Kasumi-1 (cell line): ENCODE measurements at regions not wholly inside any gene's neighbourhood (a gene's known extent, or its start where the extent isn't known, plus 50 kb on each side); places are given as distances from the start of the nearest gene placed in this dataset.
"Not testable (repeated sequence)": the region's sequence is repeated elsewhere in the genome, so short reads cannot be mapped to it uniquely, and the experiment has no call there.

Experiments
- DNase-seq, 2 experiments: peaks; one replicate each; lab custom pipeline; 2025; lab: John Stamatoyannopoulos, UW

DNA sequence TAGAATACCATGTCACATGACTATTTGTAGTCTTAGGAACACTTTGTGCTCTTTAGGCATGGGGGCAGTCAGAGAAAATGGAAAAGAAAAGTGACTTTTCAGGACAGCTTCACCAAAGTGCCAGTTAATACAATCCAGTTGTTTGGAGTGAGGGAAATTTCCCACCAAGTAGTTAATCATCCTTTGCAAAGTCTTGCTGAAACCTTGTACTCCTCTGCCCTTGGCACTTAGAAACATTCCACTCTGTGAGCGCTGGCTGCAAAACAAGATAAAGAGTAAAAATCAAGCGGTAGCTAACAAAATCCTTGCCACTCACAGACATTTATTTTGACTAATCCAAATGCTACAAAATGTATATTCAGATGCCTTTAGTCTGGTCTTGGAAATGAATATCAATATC is 229.2 kb upstream of the HSF2 start:
- DNase-seq, result no peak

GRCh38 chr6:122178988-122179387 is 220.5 kb upstream of the HSF2 start:
- no peak for DNase-seq

DNA sequence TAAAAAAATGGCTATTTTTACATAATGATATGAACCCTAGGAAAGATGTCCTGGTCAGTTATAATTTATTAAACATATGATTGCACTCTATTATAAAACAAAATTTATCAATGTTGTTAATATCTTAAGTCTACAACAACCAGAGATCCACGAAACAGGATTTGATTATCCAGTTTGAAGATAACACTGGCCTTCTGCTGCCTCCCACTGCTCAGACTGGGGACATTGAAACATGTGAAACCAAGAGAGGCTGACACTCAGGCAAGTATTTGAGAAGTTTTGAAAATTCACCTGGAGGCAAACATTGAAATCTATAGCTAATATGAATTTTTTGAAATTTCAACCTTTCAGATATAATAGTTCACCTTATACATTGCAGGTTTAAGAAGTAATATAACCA is 219.3 kb upstream of the HSF2 start:
- no peak for DNase-seq

- no peak for DNase-seq
These were observed 217.4 kb upstream of the HSF2 start for GRCh38 chr6:122182061-122182460.

DNA sequence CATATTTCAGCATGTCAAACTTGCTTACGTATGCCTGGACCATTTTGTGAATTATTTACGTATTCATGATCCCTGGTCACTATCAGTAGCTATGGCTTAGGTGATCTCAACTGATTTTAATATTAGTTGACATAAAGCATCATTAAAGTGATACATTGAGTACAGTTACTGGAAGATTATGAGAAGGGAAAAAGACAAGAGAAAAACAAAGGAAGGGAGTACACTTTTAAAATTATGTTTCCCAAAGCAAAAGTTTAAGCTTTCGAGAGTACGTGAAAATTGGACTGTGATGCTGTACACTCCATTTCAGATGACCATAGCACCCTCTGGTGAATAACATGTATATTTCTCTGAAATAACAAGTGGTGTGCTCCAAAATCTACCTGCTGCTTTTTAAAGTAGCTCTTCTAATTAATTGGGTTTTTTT is 215.0 kb upstream of the HSF2 start:
- DNase-seq, result peak; percentile 29 to 40

DNA sequence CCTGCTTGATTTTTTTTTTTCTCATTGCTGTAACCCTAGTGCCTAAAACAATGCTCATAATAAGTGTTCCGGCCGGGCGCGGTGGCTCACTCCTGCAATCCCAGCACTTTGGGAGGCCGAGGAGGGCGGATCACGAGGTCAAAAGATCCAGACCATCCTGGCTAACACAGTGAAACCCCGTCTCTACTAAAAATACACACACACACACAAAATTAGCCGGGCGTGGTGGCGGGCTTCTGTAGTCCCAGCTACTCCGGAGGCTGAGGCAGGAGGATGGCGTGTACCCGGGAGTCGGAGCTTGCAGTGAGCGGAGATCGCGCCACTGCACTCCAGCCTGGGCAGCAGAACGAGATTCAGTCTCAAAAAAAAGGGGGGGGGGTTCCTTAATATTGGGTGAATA is 214.0 kb upstream of the HSF2 start:
- not testable (repeated sequence) for DNase-seq

- DNase-seq, result no peak
These were observed 212.3 kb upstream of the HSF2 start for GRCh38 chr6:122187186-122187585.

GRCh38 chr6:122198922-122199321 is 200.5 kb upstream of the HSF2 start:
- no peak for DNase-seq

- DNase-seq, result no peak
These were observed 199.0 kb upstream of the HSF2 start for GRCh38 chr6:122200440-122200839.

DNA sequence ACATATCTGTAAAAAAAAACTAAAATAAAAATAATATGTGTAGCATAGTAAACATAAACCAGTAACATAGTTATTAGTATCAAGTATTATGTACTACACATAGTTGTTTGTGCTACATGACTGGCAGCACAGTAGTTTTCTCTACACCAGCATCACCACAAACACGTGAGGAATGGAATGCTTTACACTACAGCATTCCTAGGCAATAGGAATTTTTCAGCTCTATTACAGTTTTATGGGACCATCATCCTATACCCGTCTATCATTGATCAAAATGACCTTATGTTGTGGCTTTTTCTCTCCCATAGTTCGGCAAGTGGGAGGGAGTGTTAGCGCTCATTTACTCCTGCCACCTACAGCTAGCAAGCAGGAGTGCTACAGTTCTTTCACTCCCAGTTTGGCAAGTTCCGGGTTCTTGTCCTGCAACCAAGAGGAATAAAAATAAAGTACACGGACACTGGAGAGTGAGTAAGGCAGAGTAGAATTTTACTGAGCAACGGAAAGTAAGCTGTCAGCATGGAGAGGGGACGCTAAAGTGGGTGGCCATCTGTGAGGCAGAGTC is 196.8 kb upstream of the HSF2 start:
- no peak for DNase-seq

DNA sequence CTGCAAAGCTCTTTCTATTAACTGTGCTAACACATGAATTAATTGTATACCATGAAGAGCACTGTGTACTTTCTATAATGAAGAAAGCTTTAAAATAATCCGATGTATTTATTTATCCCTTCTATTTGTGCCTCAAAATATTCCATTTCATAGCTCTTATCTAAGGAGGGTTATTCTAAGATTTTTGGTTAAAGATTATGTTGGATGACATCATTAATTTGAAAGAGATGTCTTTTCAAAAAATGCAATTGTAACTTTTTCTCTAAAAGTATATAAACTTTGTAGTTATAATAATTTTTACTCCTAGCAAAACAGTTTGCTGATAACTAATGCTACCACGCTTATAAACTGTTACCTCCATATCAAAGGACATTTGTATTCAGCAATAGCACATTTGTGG is 192.4 kb upstream of the HSF2 start:
- no peak for DNase-seq

DNA sequence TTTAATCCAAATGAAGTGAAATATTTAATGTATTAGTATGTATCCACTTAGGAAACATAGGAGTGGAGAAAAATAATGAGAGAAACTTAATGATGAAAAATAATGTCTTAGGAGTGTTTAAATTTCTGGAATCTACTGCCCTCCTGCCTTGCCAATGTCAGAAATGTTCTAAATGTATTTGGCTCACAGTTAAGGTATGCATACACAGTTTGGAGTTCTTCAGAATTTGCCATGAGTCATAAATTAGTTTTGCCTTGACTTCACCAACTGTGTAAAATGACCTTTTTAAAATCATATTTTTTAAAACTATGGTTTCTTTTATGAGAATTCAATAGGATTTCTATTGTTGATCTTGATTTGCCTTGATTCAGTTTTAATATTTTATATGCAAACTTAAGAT is 191.7 kb upstream of the HSF2 start:
- DNase-seq, result no peak

DNA sequence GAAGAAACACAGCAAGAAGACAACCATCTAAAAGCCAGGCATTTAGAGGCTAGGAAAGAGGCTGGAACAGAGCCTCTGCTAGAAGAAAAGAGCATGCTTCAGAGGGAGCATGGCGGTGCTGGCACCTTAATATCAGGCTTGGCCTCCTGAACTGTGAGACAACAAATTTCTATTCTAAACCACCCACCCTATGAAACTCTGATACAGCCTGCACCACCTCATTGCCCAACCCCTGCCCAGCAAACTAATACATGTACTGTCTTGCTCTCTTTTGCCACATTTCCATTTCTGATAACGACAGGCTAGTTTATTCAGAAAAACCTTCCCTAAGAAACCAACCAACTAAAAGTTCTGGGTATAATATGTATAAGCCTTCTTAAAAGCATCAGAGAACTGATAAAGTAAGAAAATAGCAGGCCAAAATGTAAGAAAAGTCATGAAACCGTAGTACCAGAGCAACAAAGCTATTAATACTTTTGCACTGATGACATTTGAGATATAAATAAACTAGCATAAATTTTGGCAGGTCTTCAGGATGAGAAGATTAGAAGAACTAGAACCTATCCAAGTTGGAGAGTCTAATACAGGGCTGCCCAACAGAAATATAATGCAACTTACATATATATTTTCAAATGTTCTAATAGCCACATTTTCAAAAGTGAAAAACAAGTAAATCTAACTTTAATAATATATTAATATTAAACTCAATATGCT is 184.7 kb upstream of the HSF2 start:
- no peak for DNase-seq

- no peak for DNase-seq
These were observed 179.2 kb upstream of the HSF2 start for GRCh38 chr6:122220254-122220653.

DNA sequence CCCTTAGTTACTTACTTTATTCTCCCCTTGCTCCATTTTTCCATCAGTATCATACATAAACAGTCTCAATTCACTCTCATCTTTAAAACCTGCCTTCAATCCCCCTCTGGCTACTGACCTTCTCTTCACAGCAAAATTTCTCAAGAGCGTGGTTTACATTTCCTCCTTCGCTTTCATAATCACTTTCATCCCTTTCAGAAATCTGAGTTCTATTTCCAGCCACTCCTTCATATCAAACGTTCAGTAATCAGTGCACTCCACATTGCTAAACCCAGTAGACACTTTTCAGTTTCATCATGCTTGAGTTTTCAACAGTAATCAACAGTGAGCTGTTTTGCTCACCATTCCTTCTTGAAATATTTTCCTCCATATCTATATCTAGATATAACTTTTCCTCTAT is 176.7 kb upstream of the HSF2 start:
- no peak for DNase-seq

- DNase-seq, result no peak
These were observed 176.2 kb upstream of the HSF2 start for GRCh38 chr6:122223251-122223650.

- DNase-seq, result no peak
These were observed 160.6 kb upstream of the HSF2 start for GRCh38 chr6:122238861-122239260.

GRCh38 chr6:122246906-122247658 is 152.4 kb upstream of the HSF2 start:
- no peak for DNase-seq

GRCh38 chr6:122248001-122248669 is 151.3 kb upstream of the HSF2 start:
- no peak for DNase-seq

DNA sequence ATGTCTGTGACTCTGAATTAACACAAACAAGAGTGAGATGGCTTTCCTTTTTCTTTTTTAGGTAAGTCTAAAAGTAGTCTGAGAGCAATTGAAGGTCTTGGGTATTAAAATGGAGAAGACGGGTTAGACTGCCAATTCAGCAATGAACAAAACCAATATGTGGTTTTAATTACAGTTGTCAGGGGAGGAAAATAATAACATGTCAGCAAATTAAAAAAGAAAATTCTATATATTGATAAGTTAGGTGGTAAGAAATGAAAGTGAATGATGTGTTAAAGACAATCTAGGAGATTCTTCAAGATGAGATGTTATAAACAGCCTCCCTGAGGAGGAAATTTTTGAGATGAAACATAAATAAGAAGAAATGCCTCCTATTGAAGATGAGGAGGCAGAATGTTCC is 150.6 kb upstream of the HSF2 start:
- DNase-seq, result no peak

DNA sequence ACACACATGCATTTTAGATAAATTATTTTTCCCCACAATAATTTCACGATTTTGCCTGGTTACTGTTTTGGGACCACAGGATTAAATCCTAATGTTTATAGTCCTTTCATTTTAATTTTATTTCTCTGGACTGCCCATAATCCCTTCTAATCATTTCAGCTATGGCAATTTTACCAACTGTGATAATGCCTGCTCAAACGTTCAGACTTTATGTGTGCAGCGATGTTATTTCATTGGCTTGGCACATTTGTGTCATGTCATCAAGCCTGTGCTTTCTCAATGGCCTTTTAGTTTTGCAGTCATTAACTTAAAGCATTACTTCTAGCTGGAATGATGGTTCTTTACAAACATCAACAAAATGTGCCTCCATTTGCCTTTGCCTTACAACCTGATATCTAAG is 140.6 kb upstream of the HSF2 start:
- no peak for DNase-seq

DNA sequence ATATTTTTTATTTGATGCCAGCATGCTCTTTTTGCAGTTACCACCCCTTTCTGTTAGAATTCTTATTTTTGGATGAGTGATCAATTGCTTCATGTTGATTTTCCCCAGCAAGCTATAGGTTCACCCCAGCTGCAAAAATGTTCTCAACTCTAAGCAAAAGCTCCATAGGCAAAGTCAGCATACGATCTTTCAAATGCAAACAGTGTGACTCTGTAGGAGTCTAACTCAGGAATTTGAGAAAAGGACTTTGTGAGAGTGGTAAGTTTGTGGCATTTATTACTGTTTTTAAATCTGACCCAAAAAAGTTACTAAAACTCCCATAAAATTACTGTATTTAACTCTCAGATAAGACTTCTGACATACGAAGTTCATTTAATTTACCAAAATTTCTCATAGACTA is 134.9 kb upstream of the HSF2 start:
- no peak for DNase-seq

- DNase-seq, result no peak
These were observed 133.7 kb upstream of the HSF2 start for GRCh38 chr6:122265755-122266154.
